ENCODE measurements at regions not wholly inside any gene's neighbourhood (a gene's known extent, or its start where the extent isn't known, plus 50 kb on each side); places are given as distances from the start of the nearest gene placed in this dataset.
"Not testable (repeated sequence)": the region's sequence is repeated elsewhere in the genome, so short reads cannot be mapped to it uniquely, and the experiment has no call there.

DNA sequence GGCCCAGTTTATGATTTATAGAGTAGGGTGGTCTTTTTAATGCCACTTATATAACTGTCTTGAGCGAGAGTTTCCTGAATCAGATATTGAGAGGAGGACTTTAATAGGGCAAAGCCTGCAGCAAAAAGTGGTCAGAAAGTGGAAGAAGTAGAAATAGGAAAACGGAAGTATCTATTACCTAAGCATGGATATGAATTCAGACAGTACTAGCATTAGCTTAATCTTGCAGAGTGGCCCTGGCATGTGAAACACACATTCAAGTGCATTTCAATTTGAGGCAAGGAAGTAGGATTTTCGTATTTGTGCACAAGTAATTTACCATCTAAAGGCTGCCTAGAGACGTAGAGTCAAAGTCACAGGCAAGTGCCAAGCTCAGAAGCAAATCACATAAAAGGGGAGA is 622.3 kb downstream of the DIPK2A start:
- DNase-seq (ENCODE audit: low read depth), result no peak

DNA sequence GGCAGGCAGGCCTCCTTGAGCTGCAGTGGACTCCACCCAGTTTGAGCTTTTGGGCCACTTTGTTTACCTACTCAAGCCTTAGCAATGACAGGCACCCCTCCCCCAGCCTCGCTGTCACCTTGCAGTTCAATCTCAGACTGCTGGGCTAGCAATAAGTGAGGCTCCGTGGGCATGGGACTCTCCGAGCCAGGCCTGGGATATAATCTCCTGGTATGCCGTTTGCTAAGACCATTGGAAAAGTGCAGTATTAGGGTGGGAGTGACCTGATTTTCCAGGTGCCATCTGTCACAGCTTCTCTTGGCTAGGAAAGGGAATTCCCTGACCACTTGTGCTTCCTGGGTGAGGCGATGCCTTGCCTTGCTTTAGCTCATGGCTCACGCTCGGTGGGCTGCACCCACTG is 648.6 kb downstream of the DIPK2A start:
- DNase-seq (ENCODE audit: low read depth), result not testable (repeated sequence)

DNA sequence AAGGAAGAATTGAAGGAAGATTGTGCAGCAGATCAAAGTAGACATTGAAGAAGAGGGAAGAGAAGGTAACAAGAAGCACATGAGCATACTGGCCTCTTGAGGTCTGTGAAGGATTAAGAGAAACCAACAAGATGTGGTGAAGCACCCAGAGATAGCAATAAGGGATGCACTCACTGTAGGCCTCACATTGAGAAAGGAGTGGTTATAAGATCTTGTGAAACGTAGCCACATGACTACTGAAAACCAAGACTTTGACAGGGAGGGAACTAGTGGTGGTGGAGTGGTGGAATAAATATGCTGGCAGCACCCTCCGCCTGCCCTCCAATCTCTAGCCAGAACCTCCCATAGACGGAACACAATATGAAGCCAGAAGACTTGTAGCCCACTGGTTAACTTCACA is 651.2 kb downstream of the DIPK2A start:
- no peak for DNase-seq (ENCODE audit: low read depth)

DNA sequence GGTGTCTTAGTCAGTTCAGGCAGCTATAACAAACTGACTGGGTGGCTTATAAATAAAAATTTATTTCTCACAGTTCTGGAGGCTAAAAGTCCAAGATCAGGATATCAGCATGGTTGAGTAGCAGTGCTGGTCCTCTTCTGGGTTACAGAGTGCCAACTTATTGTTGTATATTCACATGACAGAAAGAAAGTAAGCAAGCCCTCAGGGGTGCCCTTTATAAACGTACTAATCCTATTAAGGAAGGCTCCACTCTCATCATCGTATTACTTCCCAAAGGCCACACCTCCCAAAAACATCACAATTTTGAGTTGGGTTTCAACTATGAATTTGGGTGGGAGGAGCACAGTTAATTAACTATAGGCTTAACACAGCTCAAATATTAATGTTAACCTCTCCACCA is 653.0 kb downstream of the DIPK2A start:
- no peak for DNase-seq (ENCODE audit: low read depth)

DNA sequence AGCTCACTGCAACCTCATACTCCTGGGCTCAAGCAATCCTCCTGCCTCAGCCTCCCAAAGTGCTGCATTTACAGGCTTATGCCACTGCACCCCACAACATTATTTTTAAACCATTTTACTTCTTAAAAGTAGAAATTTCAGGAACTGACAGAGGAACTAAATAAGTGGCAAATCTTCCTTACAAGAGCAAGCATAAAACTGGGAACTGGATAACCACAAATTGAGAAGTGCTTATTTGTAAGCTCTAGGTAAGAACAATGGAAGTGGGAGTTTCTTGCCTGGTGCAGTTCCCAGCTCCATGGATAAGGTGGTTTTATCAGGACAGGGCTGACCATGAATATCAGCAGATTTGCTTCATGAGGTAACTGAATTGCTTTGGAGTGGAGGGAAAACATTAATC is 655.2 kb downstream of the DIPK2A start:
- no peak for DNase-seq (ENCODE audit: low read depth)

DNA sequence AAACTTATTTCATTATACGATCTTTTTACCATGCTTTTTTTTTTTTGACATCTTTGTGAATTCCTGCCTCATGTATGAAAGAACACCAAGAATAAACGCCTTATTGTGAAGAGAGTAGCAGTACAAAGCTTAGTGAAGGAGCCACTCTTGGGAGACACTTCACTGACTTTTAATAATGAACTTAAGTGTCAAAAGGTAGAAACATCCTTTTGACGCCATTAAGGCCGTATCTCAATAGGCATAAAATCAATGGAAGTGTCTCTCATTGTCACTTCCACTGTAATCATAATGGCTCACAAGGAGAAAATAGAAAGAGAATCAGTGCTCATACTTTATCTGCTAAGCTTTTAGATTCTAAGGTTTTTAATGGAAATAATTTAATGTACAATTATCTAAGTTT is 657.8 kb downstream of the DIPK2A start:
- no peak for DNase-seq (ENCODE audit: low read depth)

DNA sequence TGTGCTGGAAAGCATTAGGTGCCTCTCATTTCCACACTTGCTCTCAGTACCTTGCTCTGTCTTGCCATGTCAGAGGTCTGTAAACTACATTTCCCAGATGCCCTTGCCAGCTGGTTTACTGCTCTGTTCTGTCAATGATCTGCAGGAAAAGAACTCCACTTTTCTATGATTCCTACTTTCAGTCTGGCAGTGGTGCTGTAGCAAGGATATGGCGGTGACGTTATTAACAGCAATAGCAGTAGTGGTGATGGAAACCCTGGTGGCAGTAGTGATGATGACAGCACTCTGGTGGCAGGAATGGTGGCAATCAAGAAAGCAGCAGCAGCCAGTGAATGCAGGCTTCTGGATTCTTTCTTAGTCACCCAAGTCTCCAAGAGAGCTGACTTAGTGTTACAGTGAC is 665.2 kb downstream of the DIPK2A start:
- peak; percentile 17 for DNase-seq (ENCODE audit: low read depth)

DNA sequence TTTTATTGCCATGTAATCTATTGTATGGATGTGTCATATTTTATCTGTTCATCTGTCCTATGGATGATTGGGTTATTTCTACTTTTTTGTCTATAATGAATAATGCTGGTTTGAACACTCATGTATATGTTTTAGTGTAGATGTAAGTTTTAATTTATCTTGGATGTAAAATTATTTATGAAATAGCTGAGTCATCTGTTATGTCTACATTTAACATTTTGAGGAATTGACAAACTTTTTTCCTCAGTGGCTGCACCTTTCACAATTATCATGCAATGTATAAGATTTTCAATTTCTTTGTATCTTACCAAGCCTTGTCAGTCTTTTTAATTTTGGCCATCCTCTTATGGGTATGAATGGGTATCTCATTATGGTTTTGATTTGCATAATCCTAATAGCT is 666.4 kb downstream of the DIPK2A start:
- DNase-seq (ENCODE audit: low read depth), result no peak

DNA sequence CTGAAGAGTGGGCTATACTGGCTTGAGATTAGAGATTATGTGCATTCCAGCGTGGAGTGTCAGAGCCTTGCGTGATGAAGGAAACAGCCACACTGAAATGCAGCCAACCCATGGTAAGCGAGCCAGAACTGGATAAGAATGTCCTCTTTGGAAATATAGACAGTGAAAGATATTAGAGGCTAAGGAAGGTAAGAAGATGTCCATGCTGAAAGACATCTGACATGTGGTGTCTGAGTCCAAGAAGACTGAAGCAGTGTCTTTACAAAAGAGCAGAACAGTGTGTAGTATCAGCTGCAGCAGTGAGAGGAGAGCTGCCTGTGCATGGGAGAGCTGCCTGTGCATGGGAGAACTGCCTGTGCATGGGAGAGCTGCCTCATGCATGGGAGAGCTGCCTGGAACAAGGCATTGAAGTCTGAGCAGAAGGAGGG is 672.2 kb downstream of the DIPK2A start:
- DNase-seq (ENCODE audit: low read depth), result peak; percentile 11

DNA sequence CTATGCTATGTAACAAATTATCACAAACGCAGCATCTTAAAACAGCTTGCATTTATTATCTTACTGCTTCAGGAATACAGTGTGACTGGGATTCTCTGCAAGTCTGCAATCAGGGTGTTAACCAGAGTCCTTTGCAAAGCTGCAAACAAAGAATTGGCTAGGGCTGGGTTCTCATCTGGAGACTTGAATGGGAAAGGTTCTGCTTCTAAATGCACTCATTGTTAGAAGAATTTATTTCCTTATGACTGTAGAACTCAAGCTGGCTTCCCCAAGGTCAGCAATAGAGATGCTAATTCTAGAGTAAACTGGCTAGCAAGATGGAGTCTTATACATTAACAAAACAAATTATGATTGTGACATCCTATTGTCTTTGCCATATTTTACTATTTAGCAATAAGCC is 673.7 kb downstream of the DIPK2A start:
- DNase-seq (ENCODE audit: low read depth), result no peak

DNA sequence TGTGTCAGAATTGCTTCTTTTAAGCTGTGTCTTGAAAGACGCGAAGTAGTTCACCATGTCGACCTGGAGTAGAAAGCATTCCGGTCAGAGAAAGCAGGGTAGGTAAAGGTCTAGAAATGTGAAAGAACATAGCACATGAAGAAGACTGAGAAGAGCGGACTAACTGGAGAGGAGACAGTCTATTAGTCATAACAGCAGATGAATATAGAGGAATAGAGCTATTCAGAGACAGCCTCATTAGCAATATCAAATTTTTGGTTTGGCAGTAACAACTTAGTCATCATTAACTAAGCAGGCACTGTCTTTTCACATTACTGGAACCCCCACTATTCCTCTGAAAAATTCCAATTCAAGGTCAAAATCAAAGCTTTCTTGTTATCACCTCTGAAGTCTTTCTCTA is 678.8 kb downstream of the DIPK2A start:
- no peak for DNase-seq (ENCODE audit: low read depth)

DNA sequence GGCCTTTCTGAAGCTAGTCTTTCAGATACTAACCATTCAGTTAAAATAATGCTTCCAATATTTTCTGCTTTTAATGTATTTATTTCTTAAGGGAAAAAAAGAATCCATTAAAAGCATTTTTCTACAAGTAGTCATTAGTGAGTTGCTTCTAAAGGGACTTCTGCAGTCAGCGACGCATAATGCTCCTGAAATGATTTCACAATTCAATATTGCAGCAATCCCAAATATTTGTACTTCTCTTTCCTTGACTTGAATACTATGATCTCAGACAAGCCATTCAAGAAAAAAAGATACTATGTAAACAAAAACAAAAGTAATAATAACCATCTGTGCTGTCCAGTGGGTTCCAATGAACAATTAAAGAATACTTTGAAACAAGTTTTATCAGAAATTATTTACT is 681.0 kb downstream of the DIPK2A start:
- DNase-seq (ENCODE audit: low read depth), result no peak

DNA sequence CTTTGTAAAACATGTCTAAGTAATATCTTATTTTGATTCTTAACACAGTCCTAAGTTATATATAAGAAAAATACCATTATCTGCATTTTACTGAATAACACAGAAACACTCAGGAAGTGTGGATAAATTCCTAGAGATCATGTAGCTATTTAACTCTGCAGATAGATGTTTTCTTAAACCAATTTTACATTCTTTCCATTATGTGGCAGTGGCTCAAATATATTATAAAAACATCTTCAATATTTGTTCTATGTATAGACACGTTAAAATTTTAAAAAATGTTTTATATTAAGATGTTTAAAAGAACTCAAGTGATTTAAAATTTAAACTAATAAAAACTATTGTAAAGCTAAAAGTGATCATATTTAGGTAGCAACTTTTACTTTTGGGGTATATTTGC is 683.8 kb downstream of the DIPK2A start:
- no peak for DNase-seq (ENCODE audit: low read depth)

DNA sequence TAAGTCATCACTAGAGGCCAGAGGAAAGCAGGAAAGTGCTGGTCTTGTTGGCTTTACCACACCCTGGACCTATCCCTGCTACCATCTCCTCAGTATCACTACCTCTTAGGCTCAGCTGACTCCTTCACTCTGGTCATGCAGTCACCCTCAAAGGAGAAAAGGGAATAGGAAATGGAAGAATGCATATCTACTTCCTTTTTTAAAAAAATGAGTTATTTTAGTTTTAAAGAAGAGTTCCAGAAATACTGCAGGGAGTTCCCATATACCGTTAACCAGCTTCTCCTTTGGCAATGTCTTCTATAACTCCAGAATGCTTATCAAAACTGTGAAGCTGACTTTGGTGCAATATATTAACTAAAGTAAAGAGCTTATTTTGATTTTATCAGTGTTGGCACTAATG is 688.6 kb downstream of the DIPK2A start:
- no peak for DNase-seq (ENCODE audit: low read depth)

DNA sequence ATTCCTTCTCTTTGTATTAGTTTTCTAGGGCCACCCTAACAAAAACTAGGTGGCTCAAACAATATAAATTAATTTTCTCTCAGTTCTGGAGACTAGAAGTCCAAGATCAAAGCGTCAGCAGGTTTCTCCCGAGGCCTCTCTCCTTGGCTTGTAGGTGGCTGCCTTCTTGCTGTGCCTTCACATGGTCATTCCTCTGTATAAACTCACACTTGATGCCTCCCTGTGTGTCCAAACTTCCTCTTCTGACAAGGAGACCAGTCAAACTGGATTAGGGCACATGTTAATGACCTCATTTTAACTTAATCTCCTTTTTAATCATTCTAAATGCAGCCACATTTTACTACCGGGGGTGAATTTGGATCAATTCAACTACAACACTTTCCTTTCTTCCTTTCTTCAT is 691.1 kb downstream of the DIPK2A start:
- no peak for DNase-seq (ENCODE audit: low read depth)

DNA sequence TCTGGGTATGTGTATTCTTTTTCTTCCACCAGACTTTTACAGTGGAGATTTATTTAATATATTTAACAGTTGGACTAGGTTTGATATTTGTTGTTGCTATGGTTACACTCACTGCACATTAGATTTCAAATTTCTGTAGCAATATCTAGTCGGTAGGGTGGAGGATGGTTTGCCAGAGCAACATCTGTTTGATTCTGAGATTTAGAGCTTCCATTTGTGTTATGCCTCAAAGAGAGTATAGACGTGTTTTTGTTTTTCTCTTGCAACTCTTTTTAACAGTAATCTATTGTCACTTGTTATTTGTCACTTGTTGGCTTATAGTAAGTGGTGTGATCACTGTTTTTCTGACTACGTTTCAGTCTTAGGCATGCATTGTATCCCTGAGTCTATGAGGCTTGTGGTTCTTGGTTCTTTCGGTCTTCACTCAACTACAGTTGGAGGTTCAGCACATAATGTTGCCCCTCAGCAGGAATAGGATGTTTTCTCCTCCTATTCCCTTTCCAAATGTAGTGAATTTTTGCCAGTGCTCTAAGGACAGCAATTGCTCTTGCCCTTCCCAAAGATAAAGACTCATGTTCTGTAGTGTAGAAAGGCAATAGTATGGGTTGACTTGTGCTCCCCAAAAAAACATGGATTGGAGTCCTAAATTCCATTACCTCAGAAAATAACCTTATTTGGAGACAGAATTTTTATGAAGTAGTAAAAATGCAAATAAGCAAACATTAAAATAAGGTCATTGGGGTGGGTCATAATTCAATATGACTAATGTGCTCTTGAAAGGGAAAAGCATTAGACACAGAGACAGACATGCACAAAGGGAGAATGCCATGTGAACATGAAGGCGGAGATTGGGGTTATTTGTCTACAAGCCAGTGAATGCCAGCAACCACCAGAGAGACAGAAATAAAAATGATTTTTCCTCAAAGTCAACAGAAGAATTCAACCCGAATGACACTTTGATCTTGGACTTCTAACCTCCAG is 692.1 kb downstream of the DIPK2A start:
- no peak for DNase-seq (ENCODE audit: low read depth)

DNA sequence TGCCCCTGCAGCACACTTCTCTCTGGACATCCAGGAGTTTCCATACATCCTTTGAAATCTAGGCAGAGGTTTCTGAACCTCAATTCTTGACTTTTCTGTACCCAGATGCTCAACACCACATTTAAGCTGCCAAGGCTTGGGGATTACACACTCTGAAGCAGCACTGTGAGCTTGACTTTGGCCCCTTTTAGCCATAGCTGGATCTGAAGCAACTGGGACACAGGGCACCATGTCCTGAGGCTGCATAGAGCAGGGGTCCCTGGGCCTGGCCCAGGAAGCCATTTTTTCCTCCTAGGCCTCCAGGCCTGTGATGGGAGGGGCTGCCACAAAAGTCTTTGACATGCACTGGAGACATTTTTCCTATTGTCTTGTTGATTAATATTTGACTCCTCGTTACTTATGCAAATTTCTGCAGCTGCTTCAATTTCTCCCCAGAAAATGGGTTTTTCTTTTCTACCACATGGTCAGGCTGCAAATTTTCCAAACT is 694.0 kb downstream of the DIPK2A start:
- no peak for DNase-seq (ENCODE audit: low read depth)

DNA sequence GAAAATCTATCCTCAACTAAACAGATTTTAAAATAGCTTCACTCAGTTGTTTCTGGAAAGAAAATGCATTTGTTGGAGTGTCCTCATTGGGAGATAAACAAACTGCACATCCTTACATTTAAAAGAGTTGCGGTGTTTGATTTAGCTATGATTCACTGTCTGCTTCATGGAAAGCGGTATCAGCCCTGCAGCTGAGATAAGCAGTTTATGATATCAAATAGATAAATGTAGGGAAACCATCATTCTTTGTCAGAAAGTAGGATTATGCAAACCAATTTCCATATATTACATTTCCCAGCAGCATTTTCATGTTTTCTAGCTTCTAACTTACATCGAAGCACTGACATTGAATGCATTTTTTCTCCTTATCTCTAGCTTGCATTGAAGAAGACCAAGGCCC is 698.9 kb downstream of the DIPK2A start:
- DNase-seq (ENCODE audit: low read depth), result no peak

DNA sequence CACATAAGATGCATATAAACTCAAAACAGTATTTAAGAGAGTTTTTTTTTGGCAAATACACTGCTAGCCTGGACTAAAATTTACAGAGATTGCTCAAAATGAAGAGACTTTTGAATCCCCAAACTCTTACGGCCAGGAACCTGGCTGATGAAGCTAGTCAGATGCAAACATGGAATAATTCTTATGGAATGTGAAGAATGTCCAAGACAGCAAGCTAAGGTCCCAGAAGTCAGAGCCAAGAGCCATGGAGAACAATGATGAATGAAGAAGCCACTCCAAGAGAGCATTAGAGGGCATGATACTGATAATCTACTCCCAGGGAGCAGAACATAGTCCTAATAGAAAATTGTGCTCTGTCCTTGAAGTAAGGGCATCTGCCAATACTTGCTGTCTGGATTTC is 705.5 kb downstream of the DIPK2A start:
- DNase-seq (ENCODE audit: low read depth), result peak; percentile 64

DNA sequence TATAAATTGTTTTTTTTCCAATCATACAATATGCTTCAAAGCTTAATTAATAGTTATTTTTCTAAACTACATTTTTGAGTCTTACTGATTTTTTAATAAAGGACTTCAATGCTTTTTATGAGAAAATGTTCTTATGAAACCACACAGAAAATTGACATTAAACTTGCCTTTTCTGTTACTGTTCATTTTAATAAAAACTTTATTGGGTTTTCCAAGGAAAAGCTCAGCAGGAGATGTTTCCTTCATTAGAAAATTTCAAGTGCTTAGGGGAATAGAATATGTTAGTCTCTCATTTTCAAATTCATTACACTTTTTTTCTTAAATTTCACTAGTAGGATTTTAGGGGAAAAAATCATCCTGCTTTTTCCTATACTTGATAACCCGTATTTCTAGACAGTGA is 711.4 kb downstream of the DIPK2A start:
- DNase-seq (ENCODE audit: low read depth), result no peak

DNA sequence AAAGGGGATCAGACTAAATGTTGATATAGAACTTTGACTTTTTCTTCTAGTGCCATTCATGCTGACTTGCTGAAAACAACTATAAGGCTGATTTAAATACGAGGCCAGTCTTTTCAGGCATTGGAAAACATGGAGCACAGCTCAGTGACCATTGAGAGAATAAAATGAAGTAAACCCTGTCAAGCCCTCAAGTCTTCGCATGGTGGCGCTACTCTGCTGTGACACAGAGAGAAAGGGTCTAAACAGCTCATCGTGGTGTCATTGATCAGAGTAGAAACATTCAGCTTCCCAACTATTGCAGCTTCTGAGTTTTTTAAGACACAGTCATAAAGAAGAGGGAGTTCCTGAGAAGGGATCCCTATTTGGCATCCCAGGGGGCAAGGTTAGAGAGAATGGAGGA is 716.2 kb downstream of the DIPK2A start:
- no peak for DNase-seq (ENCODE audit: low read depth)

DNA sequence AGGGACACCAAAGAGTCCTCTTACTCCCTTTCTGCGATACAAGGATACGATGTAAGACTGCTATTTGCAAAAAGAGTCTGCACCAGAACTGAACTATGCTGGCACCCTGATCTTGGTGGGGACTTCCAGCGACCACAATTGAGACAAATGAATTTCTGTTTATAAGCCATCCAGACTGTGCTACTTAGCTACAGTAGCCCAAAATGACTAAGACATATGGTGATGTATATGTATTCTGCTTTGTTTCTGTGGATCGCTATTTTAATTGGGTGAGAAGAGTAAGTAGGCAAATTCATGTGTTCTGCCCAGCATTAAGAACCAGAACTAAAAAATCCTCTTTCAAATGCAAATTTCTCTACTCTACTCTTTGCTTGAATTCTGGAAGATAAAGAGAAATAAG is 720.9 kb downstream of the DIPK2A start:
- no peak for DNase-seq (ENCODE audit: low read depth)

DNA sequence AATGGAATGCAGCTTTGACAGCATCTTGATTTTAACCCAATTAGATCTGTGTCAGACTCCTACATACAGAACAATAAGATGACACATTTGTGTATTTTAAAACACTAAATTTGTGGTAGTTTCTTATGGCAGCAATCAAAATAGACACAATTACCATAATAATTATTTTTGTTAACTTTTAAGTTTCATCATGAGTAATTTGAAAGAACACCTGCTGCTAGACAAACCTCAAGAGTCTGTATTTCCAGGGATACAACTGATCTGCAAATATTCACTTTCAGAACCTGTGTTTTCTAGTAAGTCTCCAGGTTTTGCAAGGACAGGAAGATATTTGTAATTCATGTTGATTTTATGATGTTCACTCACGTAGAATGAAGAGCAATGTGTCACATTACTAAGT is 736.8 kb downstream of the DIPK2A start:
- no peak for DNase-seq (ENCODE audit: low read depth)
